GM19463 (cell line): ENCODE measurements at regions not wholly inside any gene's neighbourhood (a gene's known extent, or its start where the extent isn't known, plus 50 kb on each side); places are given as distances from the start of the nearest gene placed in this dataset.

Experiments
- ATAC-seq: cut with Tn5 transposase; IDR thresholded peaks from one replicate; pipeline ENCODE4 v1.9.1; 2021; ENCODE audit warnings: mild to moderate bottlenecking, moderate library complexity; ENCODE audit not compliant: unreplicated experiment

- ATAC-seq, result no peak
Measured at GRCh38 chr1:38128511-38128910, 81.9 kb upstream of the POU3F1 start.

DNA sequence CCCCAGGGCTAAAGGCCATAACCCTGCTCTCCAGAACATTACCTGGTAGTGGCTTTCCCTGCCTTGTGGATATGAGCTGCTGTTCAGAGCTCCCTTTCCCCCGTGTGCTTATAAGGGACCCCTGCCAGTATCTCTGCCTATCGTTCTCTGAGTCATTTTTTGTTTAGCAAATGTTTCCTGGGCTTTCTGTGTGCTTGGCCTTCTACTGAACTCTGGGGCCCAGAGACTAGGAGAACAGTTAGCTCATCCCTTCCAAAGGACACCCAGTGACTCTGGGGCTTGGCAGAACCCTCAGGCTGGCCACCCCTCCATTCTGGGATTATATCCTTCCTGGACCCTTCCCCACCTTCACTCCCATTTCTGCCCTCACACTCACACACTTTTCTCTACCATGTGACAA lies 80.8 kb upstream of the POU3F1 start:
- no peak for ATAC-seq

GRCh38 chr1:38126970-38127369 lies 80.4 kb upstream of the POU3F1 start:
- no peak for ATAC-seq

DNA sequence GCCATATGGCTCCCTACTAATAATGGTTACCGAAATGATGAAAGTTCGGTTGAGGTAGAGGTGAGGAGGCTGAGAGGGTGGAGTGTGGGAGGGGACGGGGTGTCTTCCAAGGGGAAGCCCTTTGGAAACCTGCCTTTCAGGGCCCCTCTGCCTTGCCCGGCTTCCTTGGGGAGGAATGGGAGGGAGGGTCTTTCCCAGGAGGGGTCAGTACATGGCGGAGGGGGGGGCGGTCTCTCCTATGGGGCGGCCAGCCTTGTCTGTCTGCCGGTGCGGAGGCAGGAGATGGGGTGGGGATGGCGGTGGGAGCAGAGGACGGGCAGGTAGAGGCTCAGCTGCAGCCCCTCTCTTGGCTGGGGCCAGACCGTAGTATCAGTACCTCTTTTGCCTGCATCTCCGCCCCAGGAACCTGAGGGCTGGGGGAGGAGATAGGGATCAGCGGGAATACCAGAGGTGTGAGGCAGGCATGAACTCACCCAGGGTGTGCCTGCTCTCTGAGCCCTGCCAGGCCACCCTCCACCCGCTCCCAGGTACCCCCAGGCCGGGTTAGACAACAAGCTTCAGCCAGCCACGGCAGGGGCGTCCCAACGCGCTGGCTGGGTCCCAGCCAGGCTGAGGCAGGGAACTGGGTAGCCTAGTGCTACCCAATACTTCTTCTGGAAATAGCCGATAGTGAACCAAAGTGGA lies 79.4 kb upstream of the POU3F1 start:
- no peak for ATAC-seq

DNA sequence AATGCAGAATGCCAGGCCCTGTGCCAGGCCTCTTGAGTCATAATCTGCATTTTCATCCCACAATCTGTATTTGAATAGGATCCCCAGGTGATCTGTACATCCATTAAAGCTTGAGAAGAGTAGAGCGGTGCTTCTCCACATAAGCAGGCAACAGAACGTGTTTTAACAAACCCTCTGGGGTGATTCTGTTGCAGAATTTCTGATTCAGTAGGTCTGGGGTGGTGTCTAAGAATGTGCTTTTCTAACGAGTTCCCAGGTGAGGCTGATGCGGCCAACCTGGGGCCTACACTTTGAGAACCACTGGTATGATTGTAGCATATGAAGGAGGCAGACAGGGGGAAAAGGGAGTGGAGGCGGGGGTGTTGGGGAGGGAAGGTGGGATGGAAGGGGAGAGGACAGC lies 78.4 kb upstream of the POU3F1 start:
- ATAC-seq, result no peak

DNA sequence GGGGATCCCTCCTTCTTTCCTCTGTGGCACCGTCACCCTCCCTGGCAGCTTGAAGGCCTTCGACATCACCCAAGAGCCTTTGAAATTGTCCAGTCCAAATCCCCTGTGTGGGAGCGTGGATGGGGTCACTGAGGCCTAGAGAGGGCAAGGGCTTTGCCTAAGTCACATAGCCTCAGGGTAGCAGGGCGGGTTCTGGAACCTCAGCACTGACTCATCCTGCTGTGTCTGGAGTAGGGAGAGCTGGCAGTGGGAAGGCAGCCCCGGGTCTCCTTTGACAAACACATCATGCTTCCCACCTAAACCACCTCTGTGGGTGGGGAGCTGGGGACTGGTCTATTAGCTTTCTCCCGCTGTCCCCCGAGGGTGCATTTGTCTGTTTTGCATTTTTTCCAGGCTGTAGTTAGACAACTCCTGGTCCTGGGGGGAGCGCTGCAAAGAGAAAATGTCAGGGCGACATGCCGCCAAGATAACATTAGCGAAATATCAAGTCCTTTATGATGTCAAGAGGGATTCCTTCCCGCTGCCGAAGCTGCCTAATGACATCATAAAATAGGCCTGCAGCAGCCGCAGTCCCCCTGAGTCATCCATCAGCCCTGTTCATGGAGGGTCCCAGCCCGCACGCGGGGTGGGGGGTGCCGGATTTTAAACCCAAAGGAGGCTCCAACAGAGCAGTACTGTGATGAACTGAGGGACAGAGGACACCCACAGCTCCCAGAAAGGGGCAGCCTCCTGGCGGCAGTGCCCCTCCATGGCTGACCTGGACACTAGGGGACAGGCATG lies 77.0 kb upstream of the POU3F1 start:
- ATAC-seq, result no peak

DNA sequence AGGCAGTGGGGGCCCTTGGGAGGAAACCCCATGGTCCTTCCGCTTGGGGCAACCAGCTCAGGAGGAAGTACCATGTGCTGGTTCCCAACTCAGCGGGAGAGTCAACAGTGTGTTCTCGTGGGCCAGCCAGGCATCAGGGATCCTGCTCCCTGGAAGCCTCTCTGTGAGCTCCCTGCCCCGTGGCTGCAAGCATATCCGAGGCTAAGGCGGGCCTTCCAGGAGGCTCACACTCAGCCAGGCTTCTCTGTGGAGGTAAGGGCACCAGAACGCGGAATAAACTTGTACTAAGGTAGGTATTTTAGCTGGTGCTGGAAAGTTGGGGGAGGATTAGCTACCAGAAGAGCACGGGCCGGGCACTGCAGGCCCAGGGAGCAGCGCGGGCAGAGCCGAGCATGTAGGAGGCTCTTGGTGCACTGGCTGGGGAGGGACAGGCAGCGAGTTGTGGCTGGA lies 74.7 kb upstream of the POU3F1 start:
- no peak for ATAC-seq

- no peak for ATAC-seq
Measured at GRCh38 chr1:38120552-38121230, 74.1 kb upstream of the POU3F1 start.

- no peak for ATAC-seq
Measured at GRCh38 chr1:38118976-38119375, 72.4 kb upstream of the POU3F1 start.

- ATAC-seq, result no peak
Measured at GRCh38 chr1:38117444-38117887, 70.9 kb upstream of the POU3F1 start.

- ATAC-seq, result no peak
Measured at GRCh38 chr1:38115682-38116202, 69.1 kb upstream of the POU3F1 start.

DNA sequence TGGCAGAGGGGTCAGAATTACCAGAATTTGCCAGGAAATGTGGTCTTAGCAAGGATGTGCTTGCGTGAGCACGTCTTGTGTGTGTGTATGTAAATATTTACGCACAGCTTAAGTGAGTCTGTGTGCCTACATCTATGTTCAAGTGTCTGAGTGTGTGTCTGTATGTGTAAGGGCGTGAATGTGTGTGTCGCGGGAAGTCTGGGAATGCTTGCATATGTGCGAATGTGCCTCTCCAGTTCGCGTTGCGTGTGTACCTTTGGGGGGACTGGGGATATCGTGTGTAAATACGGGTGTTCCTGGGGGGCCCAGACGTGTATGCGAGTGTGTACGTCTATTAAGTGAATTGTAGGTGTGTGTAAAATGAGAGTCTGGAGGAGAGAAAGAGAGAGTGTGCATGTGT lies 68.6 kb upstream of the POU3F1 start:
- no peak for ATAC-seq

DNA sequence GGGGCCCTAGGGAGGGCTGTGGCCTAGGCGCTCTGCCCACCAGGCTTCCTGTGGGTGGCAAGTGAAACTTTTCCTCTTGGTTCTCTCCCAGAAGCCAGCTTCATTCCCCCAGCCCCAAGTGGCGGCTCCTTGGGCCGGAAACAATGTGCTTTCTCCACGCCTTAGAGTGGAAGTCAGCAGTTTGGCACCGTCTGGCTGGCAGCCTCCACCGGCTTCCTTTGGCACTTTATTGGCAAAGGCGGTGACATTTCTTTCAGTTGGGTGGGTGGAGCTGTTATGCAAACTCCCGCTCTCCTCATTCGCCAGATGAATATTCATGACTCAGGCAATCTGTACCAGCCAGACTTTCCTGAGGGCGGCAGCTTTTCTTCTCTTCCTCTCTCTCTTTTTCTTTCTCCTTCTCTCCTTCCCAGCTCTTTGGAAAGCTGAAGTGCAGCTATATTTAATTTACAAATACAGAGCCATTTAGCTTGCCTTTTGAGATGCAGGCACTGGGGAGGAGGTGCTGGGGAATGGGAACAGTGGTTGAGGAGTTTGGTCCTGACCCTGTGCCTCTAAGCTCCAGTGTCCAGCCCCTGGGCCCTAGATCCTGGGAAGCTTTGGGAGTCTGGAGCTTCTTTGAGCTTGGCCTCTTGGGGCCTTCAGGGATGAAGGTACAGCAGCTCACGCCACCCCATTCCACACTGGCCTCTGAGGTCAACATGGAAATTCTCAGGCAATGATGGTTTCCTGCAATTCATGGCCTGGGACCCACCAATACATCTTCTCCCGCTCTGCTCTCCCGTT lies 67.8 kb upstream of the POU3F1 start:
- no peak for ATAC-seq

GRCh38 chr1:38113159-38113666 lies 66.6 kb upstream of the POU3F1 start:
- ATAC-seq, result no peak

- ATAC-seq, result no peak
Measured at GRCh38 chr1:38111589-38111988, 65.0 kb upstream of the POU3F1 start.

- no peak for ATAC-seq
Measured at GRCh38 chr1:38105267-38105666, 58.7 kb upstream of the POU3F1 start.

DNA sequence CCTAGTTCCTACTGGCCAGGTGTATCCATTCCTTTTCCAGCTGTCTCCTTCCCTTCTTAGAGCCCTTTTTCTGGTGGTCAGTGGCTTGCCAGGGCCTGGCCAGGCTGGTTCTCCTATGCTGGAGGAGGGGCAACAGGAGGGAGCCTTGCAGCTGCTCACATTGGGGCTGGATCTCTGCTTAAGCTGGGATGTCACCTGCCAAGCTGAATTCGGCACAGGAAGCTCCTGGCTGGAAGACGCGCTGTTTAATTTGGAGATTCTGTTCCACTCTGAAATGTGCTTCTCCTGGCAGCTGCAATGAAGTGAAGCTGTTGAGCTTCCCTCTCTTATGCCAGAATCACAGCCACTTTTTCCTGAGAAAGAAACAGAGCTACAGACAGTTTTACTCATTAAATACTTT lies 56.0 kb upstream of the POU3F1 start:
- ATAC-seq, result no peak

- ATAC-seq, result no peak
Measured at GRCh38 chr1:38101037-38101785, 54.6 kb upstream of the POU3F1 start.

DNA sequence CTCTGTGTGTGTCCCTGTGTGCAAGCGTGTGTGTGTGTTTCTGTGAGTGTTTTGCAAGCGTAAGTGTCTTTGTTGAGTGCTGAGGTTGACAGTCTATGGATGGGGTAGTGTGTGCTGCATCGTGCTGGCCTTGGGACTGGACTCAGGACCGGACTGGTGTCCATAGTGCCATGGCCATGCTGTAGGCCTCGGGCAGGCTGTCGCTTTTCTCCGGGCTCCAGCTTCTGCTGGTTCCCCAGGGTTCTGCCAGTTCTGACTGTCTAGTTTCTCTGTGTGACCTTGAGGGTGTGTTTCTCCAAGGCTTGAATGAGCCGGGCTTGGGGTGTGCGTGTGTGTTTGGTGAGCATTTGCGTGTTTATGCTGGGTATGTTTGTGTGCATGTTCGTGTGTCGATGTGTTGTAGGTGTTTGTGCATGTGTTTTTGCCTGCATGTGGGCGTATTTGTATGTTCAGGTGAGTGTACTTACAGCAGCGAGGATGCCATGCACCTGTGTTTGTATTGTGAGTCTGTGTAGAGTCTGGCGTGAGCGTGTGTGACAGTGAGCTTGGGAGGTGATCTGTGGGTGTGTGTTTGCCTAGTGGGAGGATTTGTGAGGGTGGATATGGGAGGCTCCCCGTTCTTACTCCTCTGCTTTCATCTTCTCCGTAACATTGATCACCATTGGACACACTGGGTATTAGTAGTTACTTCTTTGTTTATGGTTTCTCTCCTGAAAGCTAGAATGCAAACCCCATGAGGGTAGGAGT lies 51.7 kb upstream of the POU3F1 start:
- ATAC-seq, result no peak
